K562 (cell line): ENCODE measurements at regions not wholly inside any gene's neighbourhood (a gene's known extent, or its start where the extent isn't known, plus 50 kb on each side); places are given as distances from the start of the nearest gene placed in this dataset.
A peak's percentile ranks its signal among the peaks of the same experiment; 100 is the strongest.

ENCODE experiments used
- ADNP ChIP-seq: fragments of 200-800 bp; sonication (Bioruptor generic); IDR thresholded peaks from 2 replicates; pipeline ENCODE4 v1.6.1; 2016; ENCODE audit warnings: missing genetic modification characterization, missing compliant biosample characterization
- ATF1 ChIP-seq, 2 experiments: fragments of 450-650 bp in 1 of 2; IDR thresholded peaks; 2 replicates each; pipeline ENCODE4 v1.6.1; 2016; ENCODE audit warnings: missing compliant biosample characterization in 1 of 2, missing genetic modification characterization in 1 of 2
- DMBX1 ChIP-seq: fragments of 250-450 bp; sonication (Bioruptor Pico); IDR thresholded peaks from 2 replicates; pipeline ENCODE4 v1.8.0; 2022; ENCODE audit warnings: inconsistent platforms, mild to moderate bottlenecking, moderate library complexity, borderline replicate concordance
- E2F8 ChIP-seq: fragments of 450-650 bp; IDR thresholded peaks from 2 replicates; pipeline ENCODE4 v1.7.1; 2018; ENCODE audit warnings: mild to moderate bottlenecking, low read depth; ENCODE audit not compliant: partially characterized antibody
- ELF2 ChIP-seq: fragments of 250-450 bp; sonication (Bioruptor Pico); IDR thresholded peaks from 2 replicates; pipeline ENCODE4 v1.5.0; 2021; ENCODE audit warnings: mild to moderate bottlenecking
- GTF2F1 ChIP-seq: IDR thresholded peaks from 2 replicates; pipeline ENCODE4 v1.6.1; 2011; ENCODE audit warnings: low read depth, low read length, improper control_type of control experiment
- IRF2 ChIP-seq: sonication (generic); formaldehyde crosslinking; IDR thresholded peaks from 2 replicates; pipeline ENCODE4 v1.8.1; 2022; ENCODE audit warnings: mild to moderate bottlenecking, missing genetic modification reagents
- MAFF ChIP-seq: IDR thresholded peaks from 2 replicates; pipeline ENCODE4 v1.6.1; 2012; ENCODE audit warnings: low read length, improper control_type of control experiment
- RBM39 ChIP-seq: fragments of 200-400 bp; formaldehyde crosslinking; optimal IDR thresholded peaks from 2 replicates; pipeline ENCODE3; 2018; ENCODE audit warnings: low read depth, low read length
- THAP12 ChIP-seq: fragments of 250-450 bp; sonication (Bioruptor Pico); IDR thresholded peaks from 2 replicates; pipeline ENCODE4 v1.9.0; 2021; ENCODE audit warnings: mild to moderate bottlenecking, inconsistent platforms
- USF1 ChIP-seq: sonication (generic); formaldehyde crosslinking; IDR thresholded peaks from 2 replicates; pipeline ENCODE4 v1.9.0; 2022; ENCODE audit warnings: mild to moderate bottlenecking, missing genetic modification reagents
- VEZF1 ChIP-seq: fragments of 200-800 bp; sonication (Bioruptor generic); IDR thresholded peaks from 2 replicates; pipeline ENCODE4 v1.6.1; 2017; ENCODE audit warnings: missing genetic modification characterization, missing compliant biosample characterization
- ZNF583 ChIP-seq: fragments of 250-450 bp; sonication (Bioruptor Pico); IDR thresholded peaks from 2 replicates; pipeline ENCODE4 v1.4.0; 2020
- TF ChIP-seq, protein P1 (sequence below): sonication (generic); formaldehyde crosslinking; IDR thresholded peaks from 2 replicates; pipeline ENCODE4 v1.8.0; 2022; ENCODE audit warnings: mild to moderate bottlenecking, missing genetic modification reagents, borderline replicate concordance

DNA sequence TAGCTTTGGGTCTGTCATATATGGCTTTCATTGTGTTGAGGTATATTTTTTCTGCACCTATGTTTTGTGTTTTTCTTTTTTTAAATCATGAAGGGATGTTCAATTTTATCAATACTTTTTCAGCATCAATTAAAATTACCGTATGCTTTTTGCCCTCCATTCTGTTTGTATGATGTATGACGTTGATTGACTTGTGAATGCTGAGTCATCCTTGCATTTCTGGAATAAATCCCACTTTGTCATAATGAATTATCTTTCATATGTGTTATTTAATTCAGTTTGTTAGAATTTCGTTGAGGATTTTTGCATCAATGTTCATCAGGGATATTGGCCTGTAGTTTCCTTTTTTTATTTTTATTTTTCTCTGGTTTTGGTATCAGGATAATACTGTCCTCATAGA, 790.9 kb downstream of the TMEM182 start (continued):
- TF ChIP-seq, protein P1, sequence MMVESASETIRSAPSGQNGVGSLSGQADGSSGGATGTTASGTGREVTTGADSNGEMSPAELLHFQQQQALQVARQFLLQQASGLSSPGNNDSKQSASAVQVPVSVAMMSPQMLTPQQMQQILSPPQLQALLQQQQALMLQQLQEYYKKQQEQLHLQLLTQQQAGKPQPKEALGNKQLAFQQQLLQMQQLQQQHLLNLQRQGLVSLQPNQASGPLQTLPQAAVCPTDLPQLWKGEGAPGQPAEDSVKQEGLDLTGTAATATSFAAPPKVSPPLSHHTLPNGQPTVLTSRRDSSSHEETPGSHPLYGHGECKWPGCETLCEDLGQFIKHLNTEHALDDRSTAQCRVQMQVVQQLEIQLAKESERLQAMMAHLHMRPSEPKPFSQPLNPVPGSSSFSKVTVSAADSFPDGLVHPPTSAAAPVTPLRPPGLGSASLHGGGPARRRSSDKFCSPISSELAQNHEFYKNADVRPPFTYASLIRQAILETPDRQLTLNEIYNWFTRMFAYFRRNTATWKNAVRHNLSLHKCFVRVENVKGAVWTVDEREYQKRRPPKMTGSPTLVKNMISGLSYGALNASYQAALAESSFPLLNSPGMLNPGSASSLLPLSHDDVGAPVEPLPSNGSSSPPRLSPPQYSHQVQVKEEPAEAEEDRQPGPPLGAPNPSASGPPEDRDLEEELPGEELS (CRISPR knock-in tag), result no peak
- TF ChIP-seq THAP12 (no peak), ADNP (no peak), USF1 (CRISPR knock-in tag) (no peak), MAFF (peak; percentile 47), ATF1 (CRISPR knock-in tag; IDR thresholded peaks at IDR 0.05) (no peak), ATF1 (tag; IDR thresholded peaks at IDR 0.05) (no peak), DMBX1 (CRISPR knock-in tag) (no peak), GTF2F1 (no peak), E2F8 (no peak), ZNF583 (CRISPR knock-in tag) (no peak), RBM39 (no peak), ELF2 (CRISPR knock-in tag) (no peak), IRF2 (CRISPR knock-in tag) (no peak), VEZF1 (CRISPR knock-in tag) (no peak)
